ENCODE measurements at regions not wholly inside any gene's neighbourhood (a gene's known extent, or its start where the extent isn't known, plus 50 kb on each side); places are given as distances from the start of the nearest gene placed in this dataset.

DNA sequence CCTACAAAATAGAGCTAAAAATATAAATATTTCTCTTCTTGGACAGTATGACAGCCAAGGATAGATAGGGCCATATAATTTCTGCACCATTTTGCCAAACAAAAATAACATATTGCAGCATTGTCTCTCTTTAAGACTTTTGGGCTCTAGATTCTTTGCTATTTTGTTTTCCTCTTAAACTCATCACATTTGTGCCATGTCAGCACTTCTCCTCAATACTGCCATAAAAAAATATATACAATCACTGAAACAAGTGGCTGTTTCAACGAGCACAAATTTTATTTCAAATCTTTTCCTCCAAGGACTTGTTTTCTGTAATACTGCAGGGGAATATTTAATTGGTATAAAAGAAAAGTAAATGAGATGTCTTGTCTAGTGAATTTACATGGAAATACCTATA is 1570.0 kb upstream of the NUDT12 start:
- TF ChIP-seq, protein P1, sequence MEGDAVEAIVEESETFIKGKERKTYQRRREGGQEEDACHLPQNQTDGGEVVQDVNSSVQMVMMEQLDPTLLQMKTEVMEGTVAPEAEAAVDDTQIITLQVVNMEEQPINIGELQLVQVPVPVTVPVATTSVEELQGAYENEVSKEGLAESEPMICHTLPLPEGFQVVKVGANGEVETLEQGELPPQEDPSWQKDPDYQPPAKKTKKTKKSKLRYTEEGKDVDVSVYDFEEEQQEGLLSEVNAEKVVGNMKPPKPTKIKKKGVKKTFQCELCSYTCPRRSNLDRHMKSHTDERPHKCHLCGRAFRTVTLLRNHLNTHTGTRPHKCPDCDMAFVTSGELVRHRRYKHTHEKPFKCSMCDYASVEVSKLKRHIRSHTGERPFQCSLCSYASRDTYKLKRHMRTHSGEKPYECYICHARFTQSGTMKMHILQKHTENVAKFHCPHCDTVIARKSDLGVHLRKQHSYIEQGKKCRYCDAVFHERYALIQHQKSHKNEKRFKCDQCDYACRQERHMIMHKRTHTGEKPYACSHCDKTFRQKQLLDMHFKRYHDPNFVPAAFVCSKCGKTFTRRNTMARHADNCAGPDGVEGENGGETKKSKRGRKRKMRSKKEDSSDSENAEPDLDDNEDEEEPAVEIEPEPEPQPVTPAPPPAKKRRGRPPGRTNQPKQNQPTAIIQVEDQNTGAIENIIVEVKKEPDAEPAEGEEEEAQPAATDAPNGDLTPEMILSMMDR (IDR thresholded peaks at IDR 0.05): no peak
- no peak for TF ChIP-seq EZH2 (IDR thresholded peaks at IDR 0.05; ENCODE audit: borderline replicate concordance, insufficient read depth, low read depth, low read length, poor library complexity, severe bottlenecking)
